ENCODE measurements at regions not wholly inside any gene's neighbourhood (a gene's known extent, or its start where the extent isn't known, plus 50 kb on each side); places are given as distances from the start of the nearest gene placed in this dataset.

DNA sequence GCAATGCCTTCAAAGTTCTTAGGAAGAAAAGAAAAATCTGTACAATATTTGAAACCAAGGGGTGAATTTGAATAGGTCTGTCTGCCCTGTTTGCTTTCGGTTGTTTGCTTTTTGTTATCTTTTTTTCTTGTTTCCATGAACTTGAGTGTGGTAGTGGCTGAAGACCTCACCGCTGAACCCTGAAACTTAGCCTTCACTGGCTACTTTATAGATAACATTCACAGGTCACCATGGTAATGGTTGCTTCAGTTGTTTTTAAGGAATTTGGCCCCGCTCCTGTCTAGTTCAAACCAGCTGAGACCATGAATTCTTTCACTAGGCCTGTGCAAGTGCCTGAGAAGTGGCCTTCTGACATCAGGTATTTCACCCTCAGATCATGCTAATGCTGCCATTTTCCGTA is 137.0 kb upstream of the PMFBP1 start:
- H3K27me3 ChIP-seq (ENCODE audit: low read length) = no peaks in the 10 kb centered on the region
- ChIA-PET CTCF (no interaction called here), POLR2A (ENCODE audit: unreplicated experiment) (no interaction called here)
- no peaks in the 10 kb centered on the region for H3K79me2 ChIP-seq (ENCODE audit: low read length)
- no peak for DNase-seq
- no TSS peak for BruUV-seq (replicated peaks)
- H2AFZ ChIP-seq (ENCODE audit: low read length) = no peak overlapping the region
- no peaks in the 10 kb centered on the region for H3K9me3 ChIP-seq (ENCODE audit: low read length)
- intact Hi-C loops (cut with micrococcal nuclease) = no loop called here
- H4K20me1 ChIP-seq (ENCODE audit: low read length) = no peaks in the 10 kb centered on the region
- H3K27ac ChIP-seq (ENCODE audit: low read length) = no peak overlapping the region
- no peak overlapping the region for H3K4me2 ChIP-seq (ENCODE audit: low read length)
- TF ChIP-seq EZH2 (IDR thresholded peaks at IDR 0.05; ENCODE audit: low read length, unreplicated experiment) (no peak), EZH2phosphoT487 (IDR thresholded peaks at IDR 0.05; ENCODE audit: borderline replicate concordance, low read length) (no peak)
- TF ChIP-seq, protein P1, sequence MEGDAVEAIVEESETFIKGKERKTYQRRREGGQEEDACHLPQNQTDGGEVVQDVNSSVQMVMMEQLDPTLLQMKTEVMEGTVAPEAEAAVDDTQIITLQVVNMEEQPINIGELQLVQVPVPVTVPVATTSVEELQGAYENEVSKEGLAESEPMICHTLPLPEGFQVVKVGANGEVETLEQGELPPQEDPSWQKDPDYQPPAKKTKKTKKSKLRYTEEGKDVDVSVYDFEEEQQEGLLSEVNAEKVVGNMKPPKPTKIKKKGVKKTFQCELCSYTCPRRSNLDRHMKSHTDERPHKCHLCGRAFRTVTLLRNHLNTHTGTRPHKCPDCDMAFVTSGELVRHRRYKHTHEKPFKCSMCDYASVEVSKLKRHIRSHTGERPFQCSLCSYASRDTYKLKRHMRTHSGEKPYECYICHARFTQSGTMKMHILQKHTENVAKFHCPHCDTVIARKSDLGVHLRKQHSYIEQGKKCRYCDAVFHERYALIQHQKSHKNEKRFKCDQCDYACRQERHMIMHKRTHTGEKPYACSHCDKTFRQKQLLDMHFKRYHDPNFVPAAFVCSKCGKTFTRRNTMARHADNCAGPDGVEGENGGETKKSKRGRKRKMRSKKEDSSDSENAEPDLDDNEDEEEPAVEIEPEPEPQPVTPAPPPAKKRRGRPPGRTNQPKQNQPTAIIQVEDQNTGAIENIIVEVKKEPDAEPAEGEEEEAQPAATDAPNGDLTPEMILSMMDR (conservative IDR thresholded peaks at IDR 0.05; ENCODE audit: low read depth, low read length) = no peak
- H3K9ac ChIP-seq (ENCODE audit: low read length) = no peak overlapping the region
- no peaks in the 10 kb centered on the region for H3K36me3 ChIP-seq (ENCODE audit: low read depth, low read length)
- no peaks in the 10 kb centered on the region for H3K9me2 ChIP-seq (replicated peaks; ENCODE audit: low read length)
- H3K4me1 ChIP-seq (ENCODE audit: insufficient read depth, low read length) = no peaks in the 10 kb centered on the region
- no peaks in the 10 kb centered on the region for H3F3A ChIP-seq (ENCODE audit: low read length, unreplicated experiment)
- no peak overlapping the region for H3K4me3 ChIP-seq (ENCODE audit: low read length)
- ATAC-seq = no peak

DNA sequence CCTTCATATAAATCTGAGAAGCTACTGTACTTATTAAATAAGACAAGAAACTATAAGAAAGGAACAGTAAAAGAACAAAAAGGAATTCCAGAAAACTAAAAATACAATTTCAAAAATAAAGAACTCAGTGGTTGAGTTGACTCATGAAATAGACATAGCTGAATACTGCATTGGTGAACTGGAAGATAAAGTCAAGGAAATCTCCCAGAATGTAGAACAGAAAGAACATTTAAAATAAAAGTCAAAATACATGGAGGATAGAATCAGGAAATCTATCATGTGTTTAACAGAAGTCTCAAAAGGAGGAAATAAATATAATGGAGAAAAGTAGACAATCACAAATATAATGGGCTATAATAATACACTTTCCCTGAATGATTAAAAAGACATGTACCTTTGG is 136.4 kb upstream of the PMFBP1 start:
- intact Hi-C loops (cut with micrococcal nuclease) = no loop called here
- no peak for DNase-seq
- CTCF ChIA-PET = no interaction called here
- TF ChIP-seq EZH2 (IDR thresholded peaks at IDR 0.05; ENCODE audit: low read length, unreplicated experiment) (no peak), EZH2phosphoT487 (IDR thresholded peaks at IDR 0.05; ENCODE audit: borderline replicate concordance, low read length) (no peak)
- TF ChIP-seq, protein P1 (conservative IDR thresholded peaks at IDR 0.05; ENCODE audit: low read depth, low read length) = no peak
- no peaks in the 10 kb centered on the region for H3K9me3 ChIP-seq (ENCODE audit: low read length)
- no peak overlapping the region for H3K4me3 ChIP-seq (ENCODE audit: low read length)
- BruUV-seq (replicated peaks) = no TSS peak
- H3K27ac ChIP-seq (ENCODE audit: low read length) = no peak overlapping the region
- no peak overlapping the region for H3K4me2 ChIP-seq (ENCODE audit: low read length)
- POLR2A ChIA-PET (ENCODE audit: unreplicated experiment) = no interaction called here
- H3K9ac ChIP-seq (ENCODE audit: low read length) = no peak overlapping the region
- H3K27me3 ChIP-seq (ENCODE audit: low read length) = no peaks in the 10 kb centered on the region
- no peak overlapping the region for H2AFZ ChIP-seq (ENCODE audit: low read length)
- no peaks in the 10 kb centered on the region for H3K36me3 ChIP-seq (ENCODE audit: low read depth, low read length)
- no peaks in the 10 kb centered on the region for H3K9me2 ChIP-seq (replicated peaks; ENCODE audit: low read length)
- no peak for ATAC-seq
- H3K79me2 ChIP-seq (ENCODE audit: low read length) = no peaks in the 10 kb centered on the region
- H4K20me1 ChIP-seq (ENCODE audit: low read length) = no peaks in the 10 kb centered on the region
- no peaks in the 10 kb centered on the region for H3F3A ChIP-seq (ENCODE audit: low read length, unreplicated experiment)
- H3K4me1 ChIP-seq (ENCODE audit: insufficient read depth, low read length) = no peaks in the 10 kb centered on the region

DNA sequence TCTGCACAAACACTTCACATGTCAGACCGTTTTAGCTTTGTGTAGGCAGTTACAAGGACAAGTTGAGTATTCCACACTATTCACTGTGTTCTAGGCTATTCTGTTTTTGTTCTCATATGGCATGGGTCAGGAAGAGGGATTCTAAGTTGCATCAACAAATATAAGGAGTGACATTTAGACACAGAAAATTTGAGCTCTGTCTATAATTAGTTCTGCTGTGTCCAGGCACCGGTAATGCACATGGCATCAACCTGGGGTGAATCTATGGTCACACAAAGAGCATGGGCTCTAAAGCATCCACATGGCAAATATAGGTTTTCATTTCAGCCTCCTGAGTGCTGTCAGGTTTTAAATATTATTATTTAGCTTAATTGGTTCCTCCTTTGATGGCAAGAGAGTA is 130.4 kb upstream of the PMFBP1 start:
- Histone ChIP-seq H3K4me1 (ENCODE audit: insufficient read depth, low read length) (no peaks in the 10 kb centered on the region), H2AFZ (ENCODE audit: low read length) (no peak overlapping the region), H3K4me2 (ENCODE audit: low read length) (no peak overlapping the region), H3F3A (ENCODE audit: low read length, unreplicated experiment) (no peaks in the 10 kb centered on the region), H4K20me1 (ENCODE audit: low read length) (no peaks in the 10 kb centered on the region), H3K27me3 (ENCODE audit: low read length) (no peaks in the 10 kb centered on the region), H3K27ac (ENCODE audit: low read length) (no peak overlapping the region), H3K4me3 (ENCODE audit: low read length) (no peak overlapping the region), H3K9me3 (ENCODE audit: low read length) (no peaks in the 10 kb centered on the region), H3K9ac (ENCODE audit: low read length) (no peak overlapping the region), H3K79me2 (ENCODE audit: low read length) (no peaks in the 10 kb centered on the region), H3K9me2 (replicated peaks; ENCODE audit: low read length) (no peaks in the 10 kb centered on the region), H3K36me3 (ENCODE audit: low read depth, low read length) (no peaks in the 10 kb centered on the region)
- ChIA-PET POLR2A (ENCODE audit: unreplicated experiment) (no interaction called here), CTCF (no interaction called here)
- ATAC-seq = no peak
- TF ChIP-seq, protein P1 (conservative IDR thresholded peaks at IDR 0.05; ENCODE audit: low read depth, low read length) = no peak
- TF ChIP-seq EZH2 (IDR thresholded peaks at IDR 0.05; ENCODE audit: low read length, unreplicated experiment) = no peak
- TF ChIP-seq EZH2phosphoT487 (IDR thresholded peaks at IDR 0.05; ENCODE audit: borderline replicate concordance, low read length) = no peak
- BruUV-seq (replicated peaks) = no TSS peak
- DNase-seq = no peak
- intact Hi-C loops (cut with micrococcal nuclease) = no loop called here
